ENCODE measurements at regions not wholly inside any gene's neighbourhood (a gene's known extent, or its start where the extent isn't known, plus 50 kb on each side); places are given as distances from the start of the nearest gene placed in this dataset.

- TF ChIP-seq CTCF (conservative IDR thresholded peaks at IDR 0.05; ENCODE audit: low read depth in 2 of 2) = peak; percentile 60 to 73
- no peak for TF ChIP-seq POLR2AphosphoS5 (IDR thresholded peaks at IDR 0.05; ENCODE audit: low read depth)
- no peak for TF ChIP-seq NANOG (IDR thresholded peaks at IDR 0.05; ENCODE audit: borderline replicate concordance)
- no peak for TF ChIP-seq ZNF462 (CRISPR knock-in tag; IDR thresholded peaks at IDR 0.05)
- TF ChIP-seq EZH2 (IDR thresholded peaks at IDR 0.05; ENCODE audit: low read depth, unreplicated experiment) = no peak
- no peak for TF ChIP-seq CREB1 (CRISPR knock-in tag; IDR thresholded peaks at IDR 0.05; ENCODE audit: low read depth)
- no peak for TF ChIP-seq EZH2phosphoT487 (IDR thresholded peaks at IDR 0.05; ENCODE audit: unreplicated experiment)
- no peak for TF ChIP-seq ETS1 (IDR thresholded peaks at IDR 0.05)
- no peak for TF ChIP-seq JUNB (IDR thresholded peaks at IDR 0.05; ENCODE audit: unreplicated experiment)
- TF ChIP-seq REST (IDR thresholded peaks at IDR 0.05; ENCODE audit: unreplicated experiment) = no peak
- TF ChIP-seq ZNF331 (CRISPR knock-in tag; IDR thresholded peaks at IDR 0.05; ENCODE audit: low read depth) = no peak
These were observed 1469.5 kb upstream of the GOT2 start for GRCh38 chr16:60203525-60204124.
